ENCODE measurements at regions not wholly inside any gene's neighbourhood (a gene's known extent, or its start where the extent isn't known, plus 50 kb on each side); places are given as distances from the start of the nearest gene placed in this dataset.

DNA sequence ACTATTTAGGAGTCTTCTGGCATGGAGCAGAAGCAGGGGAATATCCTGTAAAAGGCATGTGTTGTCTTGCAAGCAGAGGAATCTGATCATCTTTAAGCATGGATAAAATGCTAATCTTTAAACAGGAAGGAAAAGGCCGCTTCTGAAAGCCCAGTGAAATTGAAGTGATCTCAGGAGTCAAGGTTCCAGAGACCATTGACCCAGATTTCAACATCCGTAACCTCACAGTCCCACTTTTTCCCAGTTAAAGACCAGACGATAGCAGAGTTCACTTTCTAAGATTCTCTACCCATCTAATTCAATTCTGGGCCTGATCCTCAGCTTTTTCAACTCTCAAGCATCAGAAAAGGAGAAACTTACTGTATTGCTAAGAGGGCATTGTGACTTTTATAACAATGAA, 332.2 kb upstream of the LRP1B start:
- Histone ChIP-seq H3K9me3 (no peaks in the 10 kb centered on the region), H3K4me3 (no peak overlapping the region), H3K4me1 (no peaks in the 10 kb centered on the region), H3K36me3 (no peaks in the 10 kb centered on the region), H3K27me3 (replicated peaks in 1 of 7) (no peaks in the 10 kb centered on the region), H3K27ac (no peak overlapping the region)
- TF ChIP-seq, protein P1, sequence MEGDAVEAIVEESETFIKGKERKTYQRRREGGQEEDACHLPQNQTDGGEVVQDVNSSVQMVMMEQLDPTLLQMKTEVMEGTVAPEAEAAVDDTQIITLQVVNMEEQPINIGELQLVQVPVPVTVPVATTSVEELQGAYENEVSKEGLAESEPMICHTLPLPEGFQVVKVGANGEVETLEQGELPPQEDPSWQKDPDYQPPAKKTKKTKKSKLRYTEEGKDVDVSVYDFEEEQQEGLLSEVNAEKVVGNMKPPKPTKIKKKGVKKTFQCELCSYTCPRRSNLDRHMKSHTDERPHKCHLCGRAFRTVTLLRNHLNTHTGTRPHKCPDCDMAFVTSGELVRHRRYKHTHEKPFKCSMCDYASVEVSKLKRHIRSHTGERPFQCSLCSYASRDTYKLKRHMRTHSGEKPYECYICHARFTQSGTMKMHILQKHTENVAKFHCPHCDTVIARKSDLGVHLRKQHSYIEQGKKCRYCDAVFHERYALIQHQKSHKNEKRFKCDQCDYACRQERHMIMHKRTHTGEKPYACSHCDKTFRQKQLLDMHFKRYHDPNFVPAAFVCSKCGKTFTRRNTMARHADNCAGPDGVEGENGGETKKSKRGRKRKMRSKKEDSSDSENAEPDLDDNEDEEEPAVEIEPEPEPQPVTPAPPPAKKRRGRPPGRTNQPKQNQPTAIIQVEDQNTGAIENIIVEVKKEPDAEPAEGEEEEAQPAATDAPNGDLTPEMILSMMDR (IDR thresholded peaks at IDR 0.05 in 8 of 11, conservative IDR thresholded peaks at IDR 0.05 in 3 of 11): no peak
- TF ChIP-seq POLR2A (IDR thresholded peaks at IDR 0.05) (no peak), POLR2AphosphoS5 (IDR thresholded peaks at IDR 0.05) (no peak)
- DNase-seq: no peak
- 58 to 73% (median 69%) methylated on average over 3 of the region's 3 CpGs for WGBS, 5 donors
- intact Hi-C loops (cut with DNase I; ENCODE audit: low total_unique reads): no loop called here

DNA sequence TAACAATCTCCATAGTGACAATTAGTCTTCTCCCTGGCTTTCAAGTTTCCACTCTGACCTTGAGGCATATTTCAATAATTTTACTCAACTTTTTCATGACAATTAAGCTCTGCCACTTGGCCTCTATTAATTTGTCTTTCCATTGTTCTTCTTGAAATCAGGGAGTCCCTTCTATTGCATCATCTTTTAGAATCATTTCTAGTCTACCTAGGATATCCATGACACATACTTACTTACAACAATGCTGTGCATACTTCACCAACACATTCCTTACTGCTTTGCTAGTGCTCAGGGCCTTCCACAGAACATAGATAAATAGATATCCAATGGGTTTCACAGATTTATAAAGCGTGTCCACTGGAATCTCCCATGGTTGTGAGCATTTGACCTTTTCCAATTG, 331.5 kb upstream of the LRP1B start:
- Histone ChIP-seq H3K27me3 (replicated peaks in 1 of 7) (no peaks in the 10 kb centered on the region), H3K27ac (no peak overlapping the region), H3K9me3 (no peaks in the 10 kb centered on the region), H3K4me3 (no peak overlapping the region), H3K36me3 (no peaks in the 10 kb centered on the region), H3K4me1 (no peaks in the 10 kb centered on the region)
- 72 to 87% (median 76%) methylated on average over 1 of the region's 1 CpG for WGBS, 5 donors
- DNase-seq: no peak
- intact Hi-C loops (cut with DNase I; ENCODE audit: low total_unique reads): no loop called here
- TF ChIP-seq POLR2AphosphoS5 (IDR thresholded peaks at IDR 0.05) (no peak), POLR2A (IDR thresholded peaks at IDR 0.05) (no peak)
- TF ChIP-seq, protein P1 (IDR thresholded peaks at IDR 0.05 in 8 of 11, conservative IDR thresholded peaks at IDR 0.05 in 3 of 11): no peak

DNA sequence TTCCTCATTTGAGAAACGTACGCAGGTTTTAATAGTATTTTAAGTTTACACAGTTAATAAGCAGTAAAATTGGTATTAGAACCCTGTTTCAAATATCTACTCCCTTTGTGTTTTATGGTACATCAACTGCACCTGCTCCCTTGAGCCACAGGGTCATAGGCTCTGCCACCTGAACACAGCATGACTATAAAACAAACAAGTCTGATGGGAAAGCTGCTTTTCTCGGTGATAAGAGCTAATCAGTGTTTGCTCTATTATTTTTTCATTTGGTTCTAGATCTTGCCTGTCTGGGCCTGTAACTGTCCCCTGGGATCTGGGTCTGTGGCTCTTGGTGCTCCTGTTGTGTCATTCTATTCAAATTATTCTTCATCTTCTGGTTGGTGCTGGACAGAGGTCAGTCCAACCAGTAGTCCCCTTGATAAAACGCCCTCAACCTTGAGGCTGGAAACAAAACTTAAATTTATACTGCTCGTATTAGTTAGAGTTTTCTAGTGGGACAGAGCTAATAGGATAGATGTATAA, 314.8 kb upstream of the LRP1B start:
- DNase-seq: no peak
- H3K27me3 ChIP-seq (replicated peaks in 1 of 7): no peaks in the 10 kb centered on the region
- intact Hi-C loops (cut with DNase I; ENCODE audit: low total_unique reads): no loop called here
- no peak for TF ChIP-seq POLR2AphosphoS5 (IDR thresholded peaks at IDR 0.05)
- TF ChIP-seq, protein P1 (IDR thresholded peaks at IDR 0.05 in 8 of 11, conservative IDR thresholded peaks at IDR 0.05 in 3 of 11): no peak
- H3K27ac ChIP-seq: no peak overlapping the region
- no peak overlapping the region for H3K4me3 ChIP-seq
- H3K4me1 ChIP-seq: no peaks in the 10 kb centered on the region
- H3K36me3 ChIP-seq: no peaks in the 10 kb centered on the region
- H3K9me3 ChIP-seq: no peaks in the 10 kb centered on the region
- WGBS, 5 donors: 73 to 92% (median 81%) methylated on average over 5 of the region's 5 CpGs

DNA sequence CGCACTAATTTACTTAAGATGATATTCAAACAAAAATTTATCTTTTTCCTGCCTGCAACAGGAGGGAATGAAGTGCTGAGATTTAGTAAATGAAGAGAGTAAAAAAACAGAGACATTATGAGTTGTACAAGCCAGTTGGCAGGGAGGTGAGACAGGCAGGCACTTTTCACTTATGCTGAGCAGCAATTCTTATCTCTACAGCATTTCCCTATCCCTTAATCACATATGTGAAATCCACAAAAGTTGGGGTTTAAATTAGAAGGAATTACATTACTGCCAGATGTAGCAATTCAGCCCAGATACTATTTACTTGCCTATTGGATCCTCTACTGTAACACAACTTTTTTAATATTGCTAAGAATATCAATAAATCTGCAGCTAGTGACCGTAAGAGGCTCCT, 314.2 kb upstream of the LRP1B start:
- intact Hi-C loops (cut with DNase I; ENCODE audit: low total_unique reads): no loop called here
- WGBS, 5 donors: 86 to 97% (median 89%) methylated on average over 2 of the region's 2 CpGs

DNA sequence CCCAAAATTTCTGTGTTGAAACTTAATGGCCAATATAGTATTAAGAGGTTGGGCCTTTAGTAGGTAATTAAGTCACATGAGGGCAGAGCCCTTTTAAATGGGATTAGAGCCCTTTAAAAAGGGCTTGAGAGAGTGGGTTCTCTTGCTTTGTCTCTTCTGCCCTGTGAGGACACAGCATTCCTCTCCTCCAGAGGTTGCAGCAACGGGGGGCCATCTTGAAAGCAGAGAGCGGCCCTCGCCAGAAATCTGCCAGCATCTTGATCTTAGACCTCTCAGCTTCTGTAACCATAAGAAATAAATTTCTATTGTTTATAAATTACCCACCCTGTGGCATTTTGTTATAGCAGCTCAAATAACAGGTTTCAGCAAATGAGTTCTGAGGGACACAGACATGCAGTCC, 305.0 kb upstream of the LRP1B start:
- TF ChIP-seq, protein P1 (IDR thresholded peaks at IDR 0.05 in 8 of 11, conservative IDR thresholded peaks at IDR 0.05 in 3 of 11): no peak
- no peak for TF ChIP-seq POLR2A (IDR thresholded peaks at IDR 0.05)
- no peak for TF ChIP-seq POLR2AphosphoS5 (IDR thresholded peaks at IDR 0.05)

More for the DNA sequence above, 314.2 kb upstream of the LRP1B start:
- Histone ChIP-seq H3K4me3 (no peak overlapping the region), H3K27me3 (replicated peaks in 1 of 7) (no peaks in the 10 kb centered on the region), H3K36me3 (no peaks in the 10 kb centered on the region), H3K9me3 (no peaks in the 10 kb centered on the region), H3K27ac (no peak overlapping the region), H3K4me1 (no peaks in the 10 kb centered on the region)
- no peak for TF ChIP-seq POLR2AphosphoS5 (IDR thresholded peaks at IDR 0.05)
- no peak for DNase-seq

More for the DNA sequence above, 305.0 kb upstream of the LRP1B start:
- Histone ChIP-seq H3K4me1 (no peaks in the 10 kb centered on the region), H3K27me3 (replicated peaks in 1 of 7) (no peaks in the 10 kb centered on the region), H3K4me3 (no peak overlapping the region), H3K36me3 (no peaks in the 10 kb centered on the region), H3K27ac (no peak overlapping the region), H3K9me3 (no peaks in the 10 kb centered on the region)
- 73 to 98% (median 81%) methylated on average over 3 of the region's 3 CpGs for whole genome bisulfite sequencing, 5 donors
- intact Hi-C loops (cut with DNase I; ENCODE audit: low total_unique reads): no loop called here
- no peak for DNase-seq
